Stomach (tissue), 4 donors: ENCODE measurements at regions not wholly inside any gene's neighbourhood (a gene's known extent, or its start where the extent isn't known, plus 50 kb on each side); places are given as distances from the start of the nearest gene placed in this dataset.

Experiments used
- CTCF ChIP-seq, 7 experiments: fragments of 450-650 bp in 4 of 7; fragments of 200-600 bp in 3 of 7; sonication (generic) in 3 of 7; IDR thresholded peaks; one replicate each; pipeline ENCODE4 v1.5.1; 2016 to 2019; ENCODE audit warnings: antibody characterized with exemption in 7 of 7, control low read depth in 2 of 7, mild to moderate bottlenecking in 1 of 7
- EP300 ChIP-seq: sonication (generic); formaldehyde crosslinking; IDR thresholded peaks from one replicate; pipeline ENCODE4 v1.6.1; 2017; ENCODE audit warnings: antibody characterized with exemption

GRCh38 chr9:18260521-18260920 lies 213.4 kb upstream of the ADAMTSL1 start:
- no peak for TF ChIP-seq CTCF (IDR thresholded peaks at IDR 0.05)
- no peak for TF ChIP-seq EP300
